H1 (cell line): ENCODE measurements at regions not wholly inside any gene's neighbourhood (a gene's known extent, or its start where the extent isn't known, plus 50 kb on each side); places are given as distances from the start of the nearest gene placed in this dataset.

Experiments used
- CTCF ChIA-PET: fragments of 300-600 bp; sonication (Branson Sonifier 250); formaldehyde crosslinking; loops from one replicate; lab custom pipeline; 2021; ENCODE audit not compliant: partially characterized antibody; lab: Charles Lee
- POLR2A ChIA-PET: fragments of 300-600 bp; sonication (Branson Sonifier 250); formaldehyde crosslinking; loops from one replicate; lab custom pipeline; 2021; ENCODE audit warnings: inconsistent platforms; ENCODE audit not compliant: partially characterized antibody; lab: Charles Lee
- DNase-seq, 2 experiments: peaks; one replicate each; pipeline versions ENCODE4 v3.0.0 to v3.0.0-alpha.2; 2010 to 2022; ENCODE audit warnings: low spot score in 2 of 2, low read depth in 1 of 2, mixed read lengths in 1 of 2
- FAIRE-seq: peaks from 2 replicates; lab custom pipeline; 2011; peaks lifted over from hg19 to GRCh38; lab: Jason Lieb, UNC
- H2AFZ ChIP-seq: 2 replicates; pipeline ENCODE4 v1.8.1; 2012; ENCODE audit warnings: low read length, inconsistent platforms
- H2AK5ac ChIP-seq: 2 replicates; pipeline ENCODE4 v1.6.1; 2013; ENCODE audit warnings: low read depth, low read length
- H2BK120ac ChIP-seq: replicated peaks from 2 replicates; pipeline ENCODE3; 2013; ENCODE audit warnings: low read depth, low read length, inconsistent platforms
- H2BK12ac ChIP-seq: 2 replicates; pipeline ENCODE4 v1.6.1; 2013; ENCODE audit warnings: low read depth, low read length
- H2BK15ac ChIP-seq: 2 replicates; pipeline ENCODE4 v1.6.1; 2013; ENCODE audit warnings: low read length
- H2BK20ac ChIP-seq: 2 replicates; pipeline ENCODE4 v1.6.1; 2013; ENCODE audit warnings: low read length
- H2BK5ac ChIP-seq: 2 replicates; pipeline ENCODE4 v1.6.1; 2013; ENCODE audit warnings: low read depth, low read length
- H3K14ac ChIP-seq: 2 replicates; pipeline ENCODE4 v1.6.1; 2013; ENCODE audit warnings: inconsistent platforms; ENCODE audit not compliant: insufficient read length
- H3K18ac ChIP-seq: 2 replicates; pipeline ENCODE4 v1.6.1; 2013; ENCODE audit warnings: low read length; ENCODE audit errors: extremely low read depth
- H3K23ac ChIP-seq: 2 replicates; pipeline ENCODE4 v1.6.1; 2013; ENCODE audit warnings: inconsistent platforms; ENCODE audit not compliant: insufficient read length
- H3K23me2 ChIP-seq: 2 replicates; pipeline ENCODE4 v1.6.1; 2013; ENCODE audit warnings: low read depth, low read length
- H3K27ac ChIP-seq: 2 replicates; pipeline ENCODE4 v1.6.1; 2011; ENCODE audit warnings: low read depth, low read length, inconsistent platforms
- H3K27me3 ChIP-seq, 4 experiments: replicated peaks in 1 of 4; 1 replicate in 1 of 4; 2 replicates in 3 of 4; pipeline versions ENCODE4 v1.6.1 to v1.8.1; 2011 to 2013; ENCODE audit warnings: low read length in 3 of 4, mild to moderate bottlenecking in 3 of 4, inconsistent platforms in 2 of 4, mixed read lengths in 2 of 4, moderate library complexity in 1 of 4; ENCODE audit not compliant: control insufficient read depth in 3 of 4, insufficient read depth in 3 of 4; ENCODE audit errors: extremely low read depth in 1 of 4
- H3K36me3 ChIP-seq, 4 experiments: 2 replicates each; pipeline versions ENCODE4 v1.6.1 to v1.8.1; 2011 to 2013; ENCODE audit warnings: mild to moderate bottlenecking in 4 of 4, low read length in 3 of 4, moderate library complexity in 2 of 4, control low read depth in 1 of 4, inconsistent platforms in 1 of 4; ENCODE audit not compliant: insufficient read depth in 4 of 4, control insufficient read depth in 2 of 4
- H3K4ac ChIP-seq: replicated peaks from 2 replicates; pipeline ENCODE3; 2013; ENCODE audit warnings: low read length, low read depth, mixed read lengths, inconsistent platforms; ENCODE audit not compliant: insufficient read length
- H3K4me1 ChIP-seq, 4 experiments: replicated peaks in 1 of 4; 1 replicate in 1 of 4; 2 replicates in 3 of 4; pipeline versions ENCODE4 v1.6.1 to v1.8.1; 2011 to 2013; ENCODE audit warnings: low read length in 3 of 4, inconsistent platforms in 2 of 4, mixed read lengths in 1 of 4; ENCODE audit not compliant: insufficient read depth in 4 of 4, control insufficient read depth in 3 of 4
- H3K4me2 ChIP-seq, 2 experiments: 2 replicates each; pipeline versions ENCODE4 v1.6.1 to v1.8.1; 2011 to 2013; ENCODE audit warnings: low read depth in 2 of 2, low read length in 2 of 2, control low read depth in 1 of 2, inconsistent platforms in 1 of 2, mild to moderate bottlenecking in 1 of 2; ENCODE audit not compliant: insufficient read depth in 1 of 2
- H3K4me3 ChIP-seq, 4 experiments: fragments of 200-600, 300-600 bp in 1 of 4; sonication (generic), shearing (Covaris generic), sonication (Bioruptor Twin) in 1 of 4; 2 replicates each; pipeline versions ENCODE4 v1.5.1 to v1.8.1; 2011 to 2016; ENCODE audit warnings: low read length in 4 of 4, low read depth in 3 of 4, control low read depth in 2 of 4, inconsistent platforms in 2 of 4, mild to moderate bottlenecking in 2 of 4, mixed read lengths in 1 of 4, moderate library complexity in 1 of 4; ENCODE audit not compliant: insufficient read depth in 2 of 4; ENCODE audit errors: extremely low read depth in 1 of 4
- H3K56ac ChIP-seq: replicated peaks from 2 replicates; pipeline ENCODE3; 2013; ENCODE audit warnings: low read depth, mild to moderate bottlenecking, mixed read lengths, low read length, inconsistent platforms; ENCODE audit not compliant: insufficient read length
- H3K79me1 ChIP-seq: 2 replicates; pipeline ENCODE4 v1.6.1; 2013; ENCODE audit warnings: low read depth, low read length, control low read depth
- H3K79me2 ChIP-seq, 2 experiments: 2 replicates each; pipeline versions ENCODE4 v1.6.1 to v1.8.1; 2012 to 2013; ENCODE audit warnings: low read length in 2 of 2, mild to moderate bottlenecking in 2 of 2, inconsistent platforms in 1 of 2; ENCODE audit not compliant: insufficient read depth in 2 of 2, control insufficient read depth in 1 of 2
- H3K9ac ChIP-seq, 4 experiments: replicated peaks in 1 of 4; 1 replicate in 1 of 4; 2 replicates in 3 of 4; pipeline versions ENCODE4 v1.6.1 to v1.8.1; 2011 to 2013; ENCODE audit warnings: low read depth in 3 of 4, low read length in 3 of 4, control low read depth in 2 of 4, mild to moderate bottlenecking in 2 of 4, moderate library complexity in 2 of 4, inconsistent platforms in 1 of 4; ENCODE audit errors: extremely low read depth in 1 of 4
- H3K9me3 ChIP-seq, 2 experiments: 2 replicates each; pipeline versions ENCODE4 v1.6.1 to v1.8.1; 2012 to 2013; ENCODE audit warnings: mild to moderate bottlenecking in 2 of 2, moderate library complexity in 2 of 2, control low read depth in 1 of 2, inconsistent platforms in 1 of 2, low read depth in 1 of 2, low read length in 1 of 2, mixed read lengths in 1 of 2; ENCODE audit not compliant: insufficient read depth in 2 of 2
- H4K20me1 ChIP-seq, 2 experiments: replicated peaks in 1 of 2; 2 replicates each; pipeline versions ENCODE3 to v1.8.1; 2011 to 2013; ENCODE audit warnings: inconsistent platforms in 2 of 2, low read length in 2 of 2, mild to moderate bottlenecking in 1 of 2; ENCODE audit not compliant: insufficient read depth in 2 of 2, control insufficient read depth in 1 of 2
- H4K5ac ChIP-seq: 2 replicates; pipeline ENCODE4 v1.6.1; 2013; ENCODE audit warnings: low read length, low read depth, mixed read lengths, inconsistent platforms; ENCODE audit not compliant: insufficient read length
- H4K8ac ChIP-seq: 2 replicates; pipeline ENCODE4 v1.8.0; 2013; ENCODE audit warnings: mild to moderate bottlenecking, moderate library complexity, low read length, inconsistent platforms; ENCODE audit not compliant: insufficient read depth; ENCODE audit errors: extremely low read depth
- H4K91ac ChIP-seq: replicated peaks from 2 replicates; pipeline ENCODE3; 2013; ENCODE audit warnings: low read length, mixed read lengths, inconsistent platforms; ENCODE audit not compliant: insufficient read length
- BCL11A ChIP-seq, 2 experiments: IDR thresholded peaks; one replicate each; pipeline ENCODE4 v1.6.1; 2011; ENCODE audit warnings: low read depth in 2 of 2, low read length in 2 of 2, mild to moderate bottlenecking in 2 of 2
- CEBPB ChIP-seq: IDR thresholded peaks from 2 replicates; pipeline ENCODE4 v1.6.1; 2012; ENCODE audit warnings: low read depth, low read length
- E2F6 ChIP-seq: IDR thresholded peaks from 2 replicates; pipeline ENCODE4 v1.6.1; 2012; ENCODE audit warnings: inconsistent platforms
- EGR1 ChIP-seq: IDR thresholded peaks from 2 replicates; pipeline ENCODE4 v1.6.1; 2011; ENCODE audit warnings: low read depth, low read length, borderline replicate concordance
- KDM1A ChIP-seq: fragments of 200-600, 300-600 bp; sonication (generic); IDR thresholded peaks from 2 replicates; pipeline ENCODE4 v1.7.1; 2016; ENCODE audit warnings: mild to moderate bottlenecking, low read length, borderline replicate concordance
- KDM5A ChIP-seq: fragments of 200-600 bp; IDR thresholded peaks from 2 replicates; pipeline ENCODE4 v1.7.1; 2012; ENCODE audit warnings: mild to moderate bottlenecking, low read length, inconsistent platforms, mixed read lengths
- POU5F1 ChIP-seq: IDR thresholded peaks from 2 replicates; pipeline ENCODE4 v1.6.1; 2011; ENCODE audit warnings: low read depth, mild to moderate bottlenecking, low read length, moderate library complexity
- RAD21 ChIP-seq, 2 experiments: IDR thresholded peaks in 1 of 2; conservative IDR thresholded peaks in 1 of 2; 2 replicates each; pipeline ENCODE4 v1.6.1; 2011; ENCODE audit warnings: low read depth in 2 of 2, low read length in 2 of 2, improper control_type of control experiment in 1 of 2, inconsistent platforms in 1 of 2, mild to moderate bottlenecking in 1 of 2, moderate library complexity in 1 of 2
- RBBP5 ChIP-seq: IDR thresholded peaks from 2 replicates; pipeline ENCODE4 v1.7.1; 2012; ENCODE audit warnings: low read depth, mild to moderate bottlenecking, inconsistent platforms, low read length, moderate library complexity, borderline replicate concordance
- RFX5 ChIP-seq: IDR thresholded peaks from 2 replicates; pipeline ENCODE4 v1.6.1; 2011; ENCODE audit warnings: low read depth, low read length, improper control_type of control experiment, borderline replicate concordance
- SAP30 ChIP-seq: fragments of 300-600 bp; sonication (generic); IDR thresholded peaks from 2 replicates; pipeline ENCODE4 v1.7.1; 2012; ENCODE audit warnings: low read length, moderate library complexity, mild to moderate bottlenecking, inconsistent platforms; ENCODE audit not compliant: insufficient read depth, insufficient replicate concordance
- SIN3A ChIP-seq, 2 experiments: IDR thresholded peaks in 1 of 2; conservative IDR thresholded peaks in 1 of 2; 2 replicates each; pipeline ENCODE4 v1.6.1; 2011 to 2012; ENCODE audit warnings: low read length in 2 of 2, improper control_type of control experiment in 1 of 2, low read depth in 1 of 2, mild to moderate bottlenecking in 1 of 2
- SP1 ChIP-seq: IDR thresholded peaks from 2 replicates; pipeline ENCODE4 v1.6.1; 2011; ENCODE audit warnings: low read depth, low read length
- SRF ChIP-seq: IDR thresholded peaks from 2 replicates; pipeline ENCODE4 v1.6.1; 2011; ENCODE audit warnings: mild to moderate bottlenecking, low read depth, low read length, moderate library complexity
- WGBS, 2 experiments: shearing (Covaris generic) in 1 of 2; methylation state at CpG; one replicate each; pipeline versions ENCODE4 v1.1.6 to v1.1.7; 2013 to 2015; ENCODE audit warnings: low lambda C conversion rate in 2 of 2, mixed read lengths in 2 of 2, inconsistent platforms in 1 of 2, low coverage in 1 of 2, missing lambda C conversion rate in 1 of 2; ENCODE audit not compliant: insufficient replicate concordance in 2 of 2, insufficient coverage in 1 of 2, insufficient read length in 1 of 2; ENCODE audit errors: extremely low coverage in 1 of 2, missing lambda C conversion rate in 1 of 2; 5-methylcytosine and 5-hydroxymethylcytosine counted together

- Histone ChIP-seq H2BK120ac (no peak overlapping the region), H4K8ac (no peak overlapping the region), H2BK15ac (no peak overlapping the region)
- TF ChIP-seq RFX5 (no peak), RBBP5 (no peak), POU5F1 (no peak), SRF (no peak), BCL11A (IDR thresholded peaks at IDR 0.05; ENCODE audit: low read depth in 2 of 2, low read length in 2 of 2) (no peak), RAD21 (IDR thresholded peaks at IDR 0.05 in 1 of 2, conservative IDR thresholded peaks at IDR 0.05 in 1 of 2; ENCODE audit: low read depth in 2 of 2, low read length in 2 of 2) (no peak), KDM1A (no peak), SP1 (no peak), CEBPB (no peak), SIN3A (conservative IDR thresholded peaks at IDR 0.05 in 1 of 2, IDR thresholded peaks at IDR 0.05 in 1 of 2; ENCODE audit: low read depth in 1 of 2, low read length in 2 of 2) (no peak), E2F6 (no peak), KDM5A (no peak), EGR1 (no peak), SAP30 (no peak)
These were observed 298.1 kb upstream of the SYT1 start for GRCh38 chr12:78566456-78566855.

More at GRCh38 chr12:78566456-78566855, 298.1 kb upstream of the SYT1 start:
- Histone ChIP-seq H4K20me1 (no peaks in the 10 kb centered on the region), H3K23me2 (no peaks in the 10 kb centered on the region), H3K14ac (no peak overlapping the region), H3K9me3 (no peaks in the 10 kb centered on the region), H3K18ac (no peak overlapping the region), H2BK20ac (no peak overlapping the region), H4K5ac (no peak overlapping the region), H3K4me2 (no peak overlapping the region), H3K36me3 (no peaks in the 10 kb centered on the region), H3K4ac (no peak overlapping the region), H3K23ac (no peak overlapping the region), H3K56ac (no peak overlapping the region), H3K27ac (no peak overlapping the region), H3K79me2 (no peaks in the 10 kb centered on the region), H3K79me1 (no peaks in the 10 kb centered on the region), H2BK12ac (no peak overlapping the region), H4K91ac (no peak overlapping the region), H3K4me1 (peaks cover 0 to 3% (median under 1%) of the 10 kb centered on the region in 4 experiments; a peak in 2 of 7 replicates), H2BK5ac (no peak overlapping the region), H3K4me3 (no peak overlapping the region), H3K27me3 (no peaks in the 10 kb centered on the region), H2AFZ (no peak overlapping the region), H3K9ac (no peak overlapping the region), H2AK5ac (no peak overlapping the region)
- ChIA-PET CTCF (interaction anchor here (0.9 to 1.4 kb wide), 5 partner anchors 9 to 173 kb away, joined by 3 to 4 read pairs (median 3); no protein-coding TSS in a partner anchor), POLR2A (no interaction called here)
- DNase-seq (no peak), FAIRE-seq (no peak)
- WGBS, 2 experiments: 87% methylated on average over 3 of the region's 3 CpGs; no CpG with 5 or more reads in 1 of the 2 experiments
